NOMO-1 (cell line): ENCODE measurements at regions not wholly inside any gene's neighbourhood (a gene's known extent, or its start where the extent isn't known, plus 50 kb on each side); places are given as distances from the start of the nearest gene placed in this dataset.
A peak's percentile ranks its signal among the peaks of the same experiment; 100 is the strongest.

ENCODE experiments used
- DNase-seq, 2 experiments: peaks; one replicate each; lab custom pipeline; 2025; ENCODE audit not compliant: unreplicated experiment in 2 of 2; lab: John Stamatoyannopoulos, UW

DNA sequence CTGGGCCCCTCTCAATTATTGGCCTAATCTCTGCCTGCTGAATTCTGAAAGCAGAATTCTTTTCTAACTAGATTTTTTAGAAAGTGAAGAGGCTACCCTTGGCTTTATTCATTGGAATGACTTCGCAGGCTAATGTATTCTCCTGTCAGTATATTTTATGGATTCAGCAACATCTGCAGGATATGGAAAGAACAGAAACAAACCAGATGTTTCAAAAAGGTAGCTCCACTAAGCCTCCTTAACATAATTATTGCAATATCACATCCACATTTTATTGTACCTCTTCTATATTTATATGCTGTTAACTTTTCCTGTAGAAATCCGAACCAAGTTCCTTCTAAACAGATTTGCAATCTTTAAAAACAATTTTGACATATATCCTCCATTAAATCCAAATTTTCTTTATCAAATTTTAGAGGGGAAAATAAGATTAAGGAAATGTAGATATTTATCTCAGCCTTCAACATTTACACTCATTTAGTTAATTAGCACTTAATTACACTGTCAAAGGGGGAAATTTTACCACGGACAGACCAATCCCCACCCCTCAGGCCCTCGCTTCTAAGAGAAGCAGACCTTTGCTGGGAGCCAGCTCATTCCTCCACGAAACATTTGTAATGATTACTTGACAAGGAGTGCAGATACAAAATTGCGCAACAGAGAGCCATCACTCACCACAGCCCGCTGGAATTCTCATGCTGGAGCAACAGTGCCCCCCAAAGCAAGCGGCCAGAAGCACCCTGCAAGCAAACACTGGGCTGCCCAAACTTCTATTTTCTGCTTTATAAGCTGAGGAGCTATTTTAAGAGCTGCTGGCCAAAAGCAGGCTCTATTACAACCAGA lies 253.4 kb downstream of the ETAA1 start:
- DNase-seq: peak; percentile 45

DNA sequence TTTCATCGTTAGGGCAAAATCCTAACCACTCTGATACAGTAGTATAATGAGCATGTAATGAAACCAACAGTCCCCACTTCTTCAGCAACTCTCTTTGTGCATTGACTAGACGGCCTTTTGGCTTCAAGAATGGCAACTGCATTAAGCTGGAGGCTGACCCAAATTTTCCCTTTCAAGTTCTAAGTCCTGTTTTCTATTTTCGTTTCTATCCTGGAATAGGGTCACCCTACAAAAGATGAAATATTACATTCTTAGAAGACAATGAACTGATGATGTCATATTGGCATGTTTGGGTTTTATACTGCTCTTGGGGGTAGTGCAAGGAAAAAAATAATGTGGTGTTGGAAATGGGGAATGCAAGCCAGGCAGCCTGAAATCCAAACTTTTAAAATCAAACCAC lies 254.4 kb downstream of the ETAA1 start:
- no peak for DNase-seq

DNA sequence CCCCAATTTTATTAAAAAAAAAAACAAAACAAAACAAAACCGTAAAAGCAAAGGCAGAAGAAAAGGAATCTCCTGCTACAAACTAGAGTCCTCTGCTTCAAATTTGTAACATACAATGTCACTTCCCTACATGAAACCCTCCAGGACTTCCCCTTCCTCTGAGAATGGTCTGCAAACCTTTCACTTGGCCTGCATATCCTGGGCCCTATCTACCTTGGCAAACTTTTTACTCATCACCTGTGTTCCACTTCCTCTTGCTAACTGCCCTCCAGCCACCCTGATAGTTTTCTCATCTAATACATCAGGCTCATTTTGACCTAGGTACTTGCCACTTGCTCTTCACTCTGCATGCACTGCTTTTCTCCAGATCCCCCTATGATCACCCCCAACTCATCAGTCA lies 255.5 kb downstream of the ETAA1 start:
- no peak for DNase-seq

DNA sequence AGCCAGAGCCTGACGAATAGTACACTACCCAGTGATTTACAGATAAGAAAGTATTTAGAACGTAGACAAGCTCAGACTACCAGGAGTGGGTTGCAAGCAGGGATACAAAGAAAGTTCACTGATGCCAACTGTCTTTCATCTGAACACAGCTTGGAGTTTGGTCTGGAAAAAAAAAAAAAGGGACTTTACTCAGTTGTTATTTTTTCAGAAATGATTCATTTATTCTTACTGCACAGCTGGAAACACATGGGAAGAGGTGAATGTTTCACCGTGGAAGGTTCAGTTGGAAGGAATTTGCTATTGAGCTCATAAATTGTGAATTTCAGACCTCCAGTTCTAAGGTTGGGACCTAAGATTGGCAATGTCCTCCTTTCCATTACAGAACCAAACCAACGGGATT lies 259.7 kb downstream of the ETAA1 start:
- no peak for DNase-seq

DNA sequence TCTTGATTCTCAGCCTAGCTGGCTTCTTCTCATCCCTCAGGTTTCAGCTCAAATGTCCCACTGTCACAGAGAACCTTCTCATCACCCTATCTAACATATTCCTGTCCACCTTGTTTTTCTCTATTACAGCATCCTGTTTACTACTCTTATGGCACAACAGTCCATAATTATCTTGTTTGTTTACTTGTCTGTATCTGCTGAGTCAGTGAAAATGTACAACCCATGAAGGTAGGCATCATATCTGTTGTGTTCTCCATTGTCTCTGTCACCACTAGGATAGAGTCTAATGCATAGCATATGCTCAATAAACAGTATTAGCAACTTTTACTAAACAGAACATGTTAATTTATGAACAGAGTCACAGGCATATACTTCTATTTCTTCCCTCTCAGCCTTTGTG lies 261.7 kb downstream of the ETAA1 start:
- DNase-seq: no peak

DNA sequence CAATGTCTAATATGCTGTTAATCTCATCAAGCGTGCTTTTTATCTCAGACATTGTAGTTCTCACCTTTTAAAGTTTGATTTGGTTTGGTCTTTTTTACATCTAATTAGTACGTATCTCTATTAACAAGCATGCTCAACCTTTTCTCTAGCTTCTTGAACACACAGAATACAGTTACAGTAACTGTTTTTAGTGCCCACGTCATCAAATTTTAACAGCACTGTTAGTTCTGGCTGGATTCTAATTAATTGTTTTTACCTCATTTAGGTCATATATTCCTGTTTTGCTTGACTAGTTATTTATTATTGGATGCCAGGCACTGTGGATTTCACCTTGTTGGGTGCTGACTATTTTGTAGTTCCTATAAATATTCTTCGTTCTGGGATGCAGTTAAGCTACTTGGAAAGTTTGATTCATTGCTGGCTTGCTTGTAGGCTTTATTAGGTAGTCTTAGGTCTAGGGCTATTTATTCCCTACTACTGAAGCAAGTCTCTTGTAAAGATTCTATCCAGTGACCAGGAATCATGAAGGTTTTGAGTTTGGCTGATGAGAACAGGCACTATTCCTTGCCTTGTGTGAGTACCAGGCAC lies 263.0 kb downstream of the ETAA1 start:
- no peak for DNase-seq

DNA sequence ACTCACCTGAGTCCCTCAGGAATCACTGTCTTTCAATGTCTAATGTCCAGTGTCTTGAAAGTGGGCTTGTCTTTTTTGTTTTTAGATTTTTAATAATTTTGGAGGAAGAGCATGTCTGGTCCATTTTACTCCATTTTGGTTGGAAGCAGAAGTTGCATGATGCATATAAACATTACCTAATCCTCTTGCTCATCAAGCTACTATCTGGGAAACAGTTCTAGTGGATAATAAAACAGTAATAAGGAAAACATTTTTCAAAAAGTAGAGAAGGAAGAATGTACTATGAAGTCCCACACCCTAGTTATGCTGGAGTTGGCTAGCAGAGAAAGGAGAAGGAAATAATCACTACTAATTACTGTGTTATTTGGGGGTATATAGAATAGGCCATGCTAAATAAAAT lies 263.7 kb downstream of the ETAA1 start:
- DNase-seq: no peak

DNA sequence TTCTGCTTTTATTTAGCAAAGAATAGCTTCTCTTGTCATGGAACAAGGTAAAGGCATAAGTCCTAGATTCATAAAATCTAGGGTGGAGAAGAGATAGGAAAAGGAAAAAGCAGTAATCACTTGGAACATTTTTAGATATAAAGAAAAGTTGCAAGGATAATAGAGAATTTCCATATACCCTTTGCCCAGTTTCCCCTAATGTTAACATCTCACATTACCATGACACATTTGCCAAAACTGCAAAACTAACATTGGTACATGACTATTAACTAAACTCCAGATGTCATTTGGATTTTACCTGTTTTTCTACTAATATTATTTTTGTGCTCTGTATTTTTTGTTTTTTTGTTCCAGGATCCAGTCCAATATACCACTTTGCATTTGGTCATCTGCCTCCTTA lies 265.1 kb downstream of the ETAA1 start:
- DNase-seq: no peak

DNA sequence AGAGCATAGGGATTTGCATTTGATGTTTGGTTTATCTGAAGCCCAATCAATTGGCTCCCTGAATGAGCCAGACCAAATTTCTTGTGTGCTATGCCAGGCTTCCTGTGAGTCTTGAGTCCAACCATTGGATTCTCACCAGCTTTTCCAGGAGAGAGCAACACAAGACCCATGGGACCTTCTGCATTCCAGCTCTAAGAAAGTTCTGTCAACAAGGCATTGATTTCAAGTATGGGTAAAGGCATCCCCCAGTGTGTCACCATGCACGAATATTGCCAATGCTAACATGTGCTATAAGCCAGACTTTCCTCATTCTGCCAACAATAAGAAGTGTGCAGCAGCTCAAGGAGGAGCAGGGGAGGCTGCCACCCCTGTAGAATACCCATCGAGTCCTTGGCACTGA lies 266.6 kb downstream of the ETAA1 start:
- DNase-seq: no peak

DNA sequence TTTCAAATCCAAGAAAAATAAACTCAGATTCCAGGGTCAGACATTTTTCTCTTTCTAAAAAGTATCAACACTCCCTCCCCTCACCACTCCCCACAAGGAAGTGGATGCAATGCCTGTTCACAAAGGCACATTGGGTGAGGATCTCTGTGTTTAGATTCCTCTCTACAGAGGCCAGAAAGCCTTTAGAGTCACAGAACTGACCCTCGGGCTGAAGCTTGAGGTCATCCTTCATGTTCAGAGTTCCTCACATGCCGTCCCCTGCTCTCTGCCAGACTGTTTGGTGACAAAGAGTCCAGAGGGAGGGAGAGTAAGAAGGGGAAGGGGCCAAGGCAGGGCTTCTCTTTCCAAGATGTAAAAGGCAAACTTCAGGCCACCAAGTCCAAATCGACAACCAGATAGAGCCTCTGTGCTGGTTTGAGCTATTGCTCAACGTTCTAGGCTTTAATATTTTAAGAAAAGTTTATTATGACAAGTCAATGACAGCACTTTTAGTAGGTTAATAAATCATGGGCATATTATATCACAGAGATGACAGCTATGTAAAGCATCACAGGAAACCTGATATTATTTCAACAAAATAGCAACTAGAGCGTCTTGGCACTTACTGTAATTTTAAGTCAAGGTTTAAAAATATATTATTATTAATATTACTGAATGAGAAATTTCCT lies 269.4 kb downstream of the ETAA1 start:
- DNase-seq: no peak

DNA sequence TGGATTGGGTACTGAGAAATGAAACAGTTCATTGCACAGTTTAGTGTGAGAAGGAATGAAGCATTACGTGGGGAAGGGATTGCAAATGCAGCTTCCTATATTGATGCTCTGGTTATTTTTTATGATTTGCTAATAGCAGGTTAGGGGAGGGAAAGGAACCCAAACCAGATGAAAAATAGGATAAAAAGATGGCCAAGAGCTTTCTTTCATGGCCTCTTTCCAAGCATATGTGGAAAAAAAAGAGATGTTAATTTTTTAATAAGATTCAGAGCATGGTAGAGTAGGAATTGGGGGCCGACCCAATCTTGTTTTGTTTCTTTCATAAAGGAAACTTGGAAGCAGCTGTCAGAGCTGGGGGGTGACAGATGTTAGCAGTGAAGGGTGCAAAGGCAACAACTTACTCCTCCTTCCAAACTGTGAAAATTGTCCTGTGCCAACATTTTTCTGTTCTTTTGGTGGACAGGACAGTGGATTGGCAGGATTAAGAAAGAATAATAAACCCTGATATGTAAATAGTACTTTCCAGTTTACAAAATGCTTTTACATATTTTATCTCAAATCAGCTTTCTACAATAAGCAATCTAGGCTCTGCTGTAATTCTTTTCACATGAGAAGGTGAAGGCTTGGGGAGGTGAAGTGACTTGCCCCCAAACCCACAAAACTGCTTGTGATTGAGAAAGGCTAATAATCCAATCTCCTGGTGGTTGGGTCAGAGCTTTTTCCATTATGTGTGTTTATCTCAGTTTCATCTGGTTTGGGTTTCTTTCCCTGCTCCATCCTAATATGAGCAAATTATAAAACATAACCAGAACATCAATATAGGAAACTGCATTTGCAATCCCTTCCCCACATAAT lies 270.1 kb downstream of the ETAA1 start:
- DNase-seq: no peak

DNA sequence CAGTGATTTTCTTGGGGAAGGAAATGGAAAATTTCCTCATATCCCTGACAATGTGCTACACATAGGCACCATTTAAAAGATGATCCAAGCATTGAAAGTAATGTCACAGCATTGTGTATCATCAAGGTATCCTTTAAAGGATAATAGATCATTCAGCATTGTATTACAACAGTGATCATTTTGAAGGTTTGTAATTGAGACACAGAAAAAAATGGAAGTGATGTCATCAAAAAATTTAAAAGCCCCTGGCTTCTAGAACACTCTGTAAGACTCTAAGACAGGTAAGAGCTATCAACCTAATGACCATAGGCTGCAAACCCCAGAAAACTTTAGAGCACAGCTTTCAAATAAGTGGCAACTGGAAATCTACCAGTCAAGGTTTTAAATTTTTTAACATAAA lies 271.4 kb downstream of the ETAA1 start:
- DNase-seq: no peak

DNA sequence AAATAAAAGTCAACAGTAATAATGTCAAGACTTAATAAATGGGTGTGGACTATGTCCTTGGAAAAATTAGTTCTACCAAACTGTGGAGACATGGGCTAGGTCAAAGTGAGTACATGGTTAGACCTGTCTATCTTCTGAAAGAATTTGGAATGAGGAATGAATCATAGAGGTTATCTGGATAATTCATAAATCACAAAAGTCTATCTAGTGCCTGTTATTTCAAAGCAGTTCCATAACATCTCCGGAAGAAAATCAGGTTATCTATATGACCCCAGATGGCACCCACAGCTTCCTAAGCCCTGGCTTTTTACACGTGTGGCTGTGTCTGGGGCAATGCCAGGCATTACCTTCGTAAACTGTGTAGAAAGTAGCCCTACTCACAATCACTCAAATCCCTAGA lies 272.0 kb downstream of the ETAA1 start:
- no peak for DNase-seq

DNA sequence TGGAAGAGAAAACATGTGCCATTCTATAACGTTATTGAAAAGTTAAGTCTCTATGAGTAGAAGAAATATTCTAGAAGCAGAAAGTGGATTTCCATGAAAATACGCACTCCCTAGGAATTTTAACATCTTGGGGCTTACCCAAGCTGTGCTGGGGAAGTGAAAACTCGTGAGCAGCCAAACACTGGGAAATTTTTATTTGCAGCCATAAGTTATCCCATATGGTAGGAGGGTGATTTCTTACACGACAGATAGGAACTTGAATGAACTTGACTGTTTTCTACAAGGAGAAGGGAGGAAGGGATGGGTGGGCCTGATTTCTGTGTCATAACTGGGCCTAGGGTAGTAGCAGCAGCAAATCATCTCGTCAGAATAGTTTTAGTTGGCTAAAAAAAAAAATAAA lies 272.6 kb downstream of the ETAA1 start:
- no peak for DNase-seq

DNA sequence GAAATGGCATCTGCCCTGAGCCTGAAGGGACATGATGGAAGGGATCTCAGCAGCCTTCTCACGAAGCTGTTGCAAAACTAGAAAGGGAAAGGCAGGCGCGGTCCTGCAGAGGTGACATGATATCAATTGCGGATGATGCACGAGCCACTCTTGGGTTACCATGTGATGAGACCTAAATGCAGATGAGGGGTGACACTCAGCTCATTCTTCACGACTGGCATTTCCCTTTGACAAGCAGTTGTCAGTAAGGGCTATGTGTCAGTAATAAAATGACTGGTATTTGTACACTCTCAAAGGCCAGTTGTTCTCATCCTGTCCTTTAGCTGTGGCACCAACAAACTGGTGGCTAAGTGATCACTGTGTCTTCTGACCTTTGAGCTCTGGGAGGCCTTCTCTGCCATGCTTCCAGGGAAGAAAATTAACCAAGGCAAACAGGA lies 273.6 kb downstream of the ETAA1 start:
- no peak for DNase-seq

DNA sequence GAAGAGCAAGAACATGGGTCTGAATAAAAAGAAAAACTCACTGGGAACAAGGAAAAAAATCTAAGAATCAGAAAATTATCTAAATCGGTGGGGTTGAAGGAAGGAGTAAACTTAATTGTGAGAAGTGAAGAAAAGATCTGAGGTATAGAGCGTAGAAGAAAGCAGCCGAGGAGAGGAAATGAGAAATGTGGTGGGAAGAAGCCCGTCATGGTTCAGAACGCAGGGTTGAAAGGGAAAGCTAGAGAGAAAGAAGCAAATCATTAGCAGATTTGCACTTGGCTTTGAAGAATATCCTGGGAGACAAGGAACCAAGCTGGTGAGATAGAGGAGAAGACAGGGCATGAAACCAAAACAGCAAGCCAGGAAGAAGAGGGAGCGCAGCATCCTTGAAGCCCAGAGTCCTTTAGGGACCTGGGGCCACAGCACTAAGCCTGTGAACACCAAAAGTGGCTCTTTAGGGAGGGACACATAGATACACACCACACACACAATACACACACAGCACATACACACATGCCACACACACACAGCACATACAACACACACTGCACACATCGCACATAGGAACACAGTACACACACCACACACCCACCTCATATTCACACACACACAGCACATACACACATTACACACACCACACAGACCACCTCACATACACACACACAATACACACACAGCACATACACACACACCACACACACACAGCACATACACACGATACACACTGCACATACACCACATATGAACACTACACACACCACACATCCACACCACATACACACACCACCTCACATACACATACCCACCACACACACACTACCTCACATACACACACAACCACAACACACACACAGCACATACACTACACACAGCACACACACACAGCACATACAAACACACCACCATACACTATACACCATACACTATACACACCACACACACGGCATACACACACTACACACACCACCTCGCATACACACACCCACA lies 274.6 kb downstream of the ETAA1 start:
- DNase-seq: no peak

DNA sequence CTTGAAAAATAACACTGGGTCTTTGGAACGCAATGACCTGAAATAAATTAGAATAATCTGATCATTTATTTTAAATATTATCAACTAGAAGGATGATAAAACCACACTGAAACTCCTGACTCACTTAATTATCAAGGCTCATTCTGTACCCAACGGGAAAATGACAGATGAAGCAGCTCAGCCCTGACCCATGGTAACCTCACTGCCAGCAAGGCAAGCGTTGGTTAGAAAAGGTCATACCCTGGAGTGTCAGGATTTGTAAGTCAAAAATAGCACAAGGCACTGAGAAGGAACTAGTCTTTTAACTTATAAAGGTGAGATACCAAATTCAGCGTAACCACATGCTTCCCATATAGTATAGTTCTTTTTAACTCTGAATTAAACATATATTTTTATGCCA lies 277.5 kb downstream of the ETAA1 start:
- DNase-seq: no peak

DNA sequence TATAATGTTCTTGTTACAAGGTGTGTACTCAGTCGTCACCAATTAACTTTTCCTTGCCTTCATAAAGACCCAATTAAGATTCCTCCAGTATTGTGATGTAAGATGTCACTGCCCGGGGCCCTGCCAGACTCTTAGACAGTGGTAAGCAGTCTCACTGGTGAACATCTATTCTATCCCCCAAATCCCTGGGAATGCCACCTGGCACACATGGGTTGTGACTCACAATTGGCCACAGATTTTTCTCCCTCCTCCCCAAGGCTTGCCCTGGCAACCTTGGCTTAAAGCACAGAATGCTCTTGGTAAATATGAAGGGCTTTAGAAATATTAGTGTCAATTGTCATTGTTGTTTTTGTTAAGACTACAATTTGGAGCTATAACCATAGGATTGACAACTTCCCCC lies 287.9 kb downstream of the ETAA1 start:
- no peak for DNase-seq

DNA sequence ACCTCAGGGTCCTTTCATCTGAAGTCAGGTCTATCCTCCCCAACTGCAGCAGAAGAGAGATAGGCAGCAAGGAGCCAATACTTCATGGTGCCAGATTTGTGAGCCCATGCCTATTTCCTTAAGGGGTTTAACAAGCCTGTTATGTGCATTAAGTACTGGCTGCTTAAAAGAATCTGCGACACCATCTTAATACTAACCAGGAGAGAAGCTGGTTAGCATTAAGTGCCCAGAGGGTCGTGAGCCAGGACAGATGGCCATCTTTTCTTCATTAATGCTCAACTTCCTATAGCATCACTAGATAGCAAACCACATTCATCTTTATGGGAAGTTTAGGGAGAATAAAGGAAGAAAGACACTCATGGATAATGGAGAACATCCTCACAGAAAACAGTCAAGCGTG lies 289.1 kb downstream of the ETAA1 start:
- no peak for DNase-seq

DNA sequence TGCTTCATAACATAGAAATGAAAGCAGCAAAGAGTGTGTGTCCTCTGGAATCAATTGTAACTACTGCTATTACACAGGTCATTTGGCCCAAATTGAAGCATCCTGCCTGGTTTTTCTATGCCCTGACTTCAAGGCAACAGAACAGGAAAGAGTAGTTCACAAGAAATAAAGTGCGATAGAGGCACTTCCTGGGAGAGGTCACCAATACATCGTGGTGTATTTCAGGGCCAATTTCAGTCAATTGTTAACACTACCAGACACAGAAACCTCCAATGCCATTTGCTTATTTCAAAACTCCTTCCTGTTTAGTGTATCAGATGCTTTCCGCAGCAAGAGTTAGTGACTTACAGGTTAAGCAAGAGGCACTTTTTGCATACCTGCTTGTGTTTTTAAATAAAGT lies 292.1 kb downstream of the ETAA1 start:
- no peak for DNase-seq
